OCI-LY7 (cell line): ENCODE measurements at regions not wholly inside any gene's neighbourhood (a gene's known extent, or its start where the extent isn't known, plus 50 kb on each side); places are given as distances from the start of the nearest gene placed in this dataset.

Experiments used
- BruUV-seq: library from RNA; stranded (reverse); fragments of 400-500 nt; replicated peaks from 2 replicates; lab custom pipeline; 2021; lab: Mats Ljungman, UMichigan
- CTCF ChIA-PET: fragments of 300-600 bp; sonication (Branson Sonifier 250); formaldehyde crosslinking; loops from one replicate; lab custom pipeline; 2022; ENCODE audit warnings: antibody characterized with exemption; ENCODE audit not compliant: unreplicated experiment; lab: Charles Lee
- POLR2A ChIA-PET: fragments of 300-600 bp; sonication (Branson Sonifier 250); formaldehyde crosslinking; loops from one replicate; lab custom pipeline; 2022; ENCODE audit warnings: antibody characterized with exemption; lab: Charles Lee
- DNase-seq: peaks from one replicate; pipeline ENCODE4 v3.0.0-alpha.2; 2015; ENCODE audit warnings: low spot score
- H2AFZ ChIP-seq: fragments of 200-600 bp; sonication (generic), shearing (Covaris generic); 2 replicates; pipeline ENCODE4 v1.6.1; 2014; ENCODE audit warnings: mild to moderate bottlenecking, antibody characterized with exemption, low read length, moderate library complexity
- H3K27ac ChIP-seq: fragments of 200-600 bp; sonication (generic); 2 replicates; pipeline ENCODE4 v1.5.1; 2014; ENCODE audit warnings: mixed run types, low read depth, mild to moderate bottlenecking, moderate library complexity, low read length, inconsistent platforms; ENCODE audit not compliant: poor library complexity, severe bottlenecking
- H3K36me3 ChIP-seq: fragments of 200-600 bp; sonication (generic); 2 replicates; pipeline ENCODE4 v1.6.1; 2014; ENCODE audit warnings: mild to moderate bottlenecking, antibody characterized with exemption, low read length, moderate library complexity, mixed read lengths; ENCODE audit not compliant: insufficient read depth
- H3K4me1 ChIP-seq: fragments of 200-600 bp; sonication (generic); 2 replicates; pipeline ENCODE4 v1.5.1; 2014; ENCODE audit warnings: mild to moderate bottlenecking, low read length; ENCODE audit not compliant: insufficient read depth, poor library complexity, severe bottlenecking
- H3K4me2 ChIP-seq: fragments of 200-600 bp; sonication (generic); 2 replicates; pipeline ENCODE4 v1.6.1; 2014; ENCODE audit warnings: mild to moderate bottlenecking, low read length
- H3K4me3 ChIP-seq: fragments of 200-600 bp; sonication (generic); 2 replicates; pipeline ENCODE4 v1.5.1; 2014; ENCODE audit warnings: mild to moderate bottlenecking, low read depth, low read length; ENCODE audit not compliant: poor library complexity, severe bottlenecking
- H3K79me2 ChIP-seq: fragments of 200-600 bp; sonication (generic); 2 replicates; pipeline ENCODE4 v1.6.1; 2016; ENCODE audit warnings: low read depth, mild to moderate bottlenecking, low read length, moderate library complexity, mixed read lengths; ENCODE audit not compliant: insufficient read depth
- H3K9me2 ChIP-seq: fragments of 200-600 bp; sonication (generic); 2 replicates; pipeline ENCODE4 v1.6.1; 2016; ENCODE audit warnings: mild to moderate bottlenecking, low read length, mixed read lengths; ENCODE audit not compliant: insufficient read depth
- H3K9me3 ChIP-seq: fragments of 200-600 bp; sonication (generic); 2 replicates; pipeline ENCODE4 v1.6.1; 2014; ENCODE audit warnings: mild to moderate bottlenecking, mixed run types, low read length, mixed read lengths
- H4K20me1 ChIP-seq: fragments of 200-600 bp; sonication (generic); 2 replicates; pipeline ENCODE4 v1.6.1; 2014; ENCODE audit warnings: mild to moderate bottlenecking, antibody characterized with exemption, low read length, moderate library complexity, mixed read lengths; ENCODE audit not compliant: insufficient read depth
- CTCF ChIP-seq: fragments of 200-600 bp; sonication (generic); conservative IDR thresholded peaks from 2 replicates; pipeline ENCODE4 v1.5.1; 2014; ENCODE audit warnings: mild to moderate bottlenecking, antibody characterized with exemption, low read length, moderate library complexity, mixed read lengths
- EZH2phosphoT487 ChIP-seq: fragments of 200-600 bp; sonication (generic); IDR thresholded peaks from 2 replicates; pipeline ENCODE4 v1.6.1; 2018; ENCODE audit warnings: low read depth, borderline replicate concordance, mild to moderate bottlenecking, mixed run types, antibody characterized with exemption, low read length, moderate library complexity, mixed read lengths
- intact Hi-C: fragments of 100-400 bp; cut with micrococcal nuclease; formaldehyde crosslinking; loops from one replicate; pipeline ENCODE4 v1.10.0; 2022; ENCODE audit not compliant: unreplicated experiment

- intact Hi-C loops = no loop called here
- no peaks in the 10 kb centered on the region for H3K36me3 ChIP-seq
- H3K9me3 ChIP-seq = no peaks in the 10 kb centered on the region
Observed at GRCh38 chr10:8206882-8207281, 152.4 kb downstream of the GATA3 start.

GRCh38 chr10:8211631-8212030 lies 157.1 kb downstream of the GATA3 start:
- Histone ChIP-seq H3K9me2 (no peaks in the 10 kb centered on the region), H3K9me3 (no peaks in the 10 kb centered on the region), H4K20me1 (no peaks in the 10 kb centered on the region), H3K79me2 (no peaks in the 10 kb centered on the region), H3K36me3 (no peaks in the 10 kb centered on the region), H2AFZ (no peak overlapping the region), H3K4me2 (no peak overlapping the region), H3K4me1 (no peaks in the 10 kb centered on the region), H3K4me3 (no peak overlapping the region), H3K27ac (no peak overlapping the region)
- POLR2A ChIA-PET = no interaction called here
- TF ChIP-seq CTCF = no peak
- TF ChIP-seq EZH2phosphoT487 = no peak
- DNase-seq = no peak
- no TSS peak for BruUV-seq
- CTCF ChIA-PET = no interaction called here
- intact Hi-C loops = no loop called here

More at GRCh38 chr10:8206882-8207281, 152.4 kb downstream of the GATA3 start:
- Histone ChIP-seq H3K79me2 (no peaks in the 10 kb centered on the region), H4K20me1 (no peaks in the 10 kb centered on the region), H3K9me2 (no peaks in the 10 kb centered on the region), H3K4me3 (no peak overlapping the region), H3K4me2 (no peak overlapping the region), H3K4me1 (no peaks in the 10 kb centered on the region), H2AFZ (no peak overlapping the region), H3K27ac (no peak overlapping the region)
- no peak for DNase-seq
- no TSS peak for BruUV-seq
- CTCF ChIA-PET = no interaction called here
- POLR2A ChIA-PET = no interaction called here
- TF ChIP-seq CTCF = no peak

- BruUV-seq = no TSS peak
- no peaks in the 10 kb centered on the region for H4K20me1 ChIP-seq
- ChIA-PET POLR2A (no interaction called here), CTCF (no interaction called here)
- H3K4me2 ChIP-seq = no peak overlapping the region
- intact Hi-C loops = no loop called here
- TF ChIP-seq CTCF (no peak), EZH2phosphoT487 (no peak)
- no peaks in the 10 kb centered on the region for H3K79me2 ChIP-seq
- H3K9me2 ChIP-seq = no peaks in the 10 kb centered on the region
- H3K4me1 ChIP-seq = no peaks in the 10 kb centered on the region
- no peak overlapping the region for H2AFZ ChIP-seq
- no peak for DNase-seq
- H3K27ac ChIP-seq = no peak overlapping the region
- no peak overlapping the region for H3K4me3 ChIP-seq
- H3K36me3 ChIP-seq = no peaks in the 10 kb centered on the region
- H3K9me3 ChIP-seq = no peaks in the 10 kb centered on the region
Observed at GRCh38 chr10:8213735-8214134, 159.2 kb downstream of the GATA3 start.
